HepG2 (cell line): ENCODE measurements at regions not wholly inside any gene's neighbourhood (a gene's known extent, or its start where the extent isn't known, plus 50 kb on each side); places are given as distances from the start of the nearest gene placed in this dataset.

Experiments
- ATAC-seq: fragments of 200-7000 bp; cut with Tn5 transposase; 3 replicates; pipeline ENCODE4 v1.9.1; 2020; ENCODE audit warnings: mild to moderate bottlenecking, moderate library complexity
- BruUV-seq: library from RNA; stranded (reverse); fragments of 400-500 nt; replicated peaks from 2 replicates; lab custom pipeline; 2021; lab: Mats Ljungman, UMichigan
- CTCF ChIA-PET: fragments of 300-600 bp; formaldehyde crosslinking; extraction: SDS; loops from one replicate; lab custom pipeline; 2021; ENCODE audit warnings: low total read pairs, inconsistent platforms, low intra/inter-chr PET ratio; lab: Yijun Ruan, JAX
- POLR2A ChIA-PET: fragments of 350-600 bp; sonication (Branson Sonifier 250); formaldehyde crosslinking; loops from one replicate; lab custom pipeline; 2020; ENCODE audit warnings: antibody characterized with exemption, inconsistent platforms; lab: Yijun Ruan, JAX
- DNase-seq: peaks from one replicate; pipeline ENCODE4 v3.0.0-alpha.2; 2015; ENCODE audit warnings: low spot score
- FAIRE-seq: peaks from 3 replicates; lab custom pipeline; 2011; peaks lifted over from hg19 to GRCh38; lab: Jason Lieb, UNC
- H2AFZ ChIP-seq: one replicate; pipeline ENCODE4 v1.6.1; 2011; ENCODE audit warnings: low read length, inconsistent platforms
- H3K27ac ChIP-seq: fragments of 300-600 bp; 3 replicates; pipeline ENCODE4 v1.8.0; 2011; ENCODE audit warnings: mixed run types, mild to moderate bottlenecking, mixed read lengths, low read length, inconsistent platforms; ENCODE audit not compliant: insufficient read depth; ENCODE audit errors: extremely low read length
- H3K27me3 ChIP-seq, 2 experiments: fragments of 200-600 bp in 1 of 2; 2 replicates in 1 of 2; 3 replicates in 1 of 2; pipeline versions ENCODE4 v1.6.0 to v1.8.0; 2011; ENCODE audit warnings: low read length in 2 of 2, mild to moderate bottlenecking in 2 of 2, moderate library complexity in 2 of 2, inconsistent platforms in 1 of 2; ENCODE audit not compliant: insufficient read depth in 2 of 2, control insufficient read depth in 1 of 2
- H3K36me3 ChIP-seq, 2 experiments: fragments of 200-600 bp in 1 of 2; replicated peaks in 1 of 2; 2 replicates in 1 of 2; 3 replicates in 1 of 2; pipeline versions ENCODE4 v1.5.1 to v1.8.0; 2011; ENCODE audit warnings: low read length in 2 of 2, inconsistent platforms in 1 of 2; ENCODE audit not compliant: insufficient read depth in 2 of 2, control insufficient read depth in 1 of 2
- H3K4me1 ChIP-seq: 2 replicates; pipeline ENCODE4 v1.5.1; 2012; ENCODE audit warnings: low read length, inconsistent platforms; ENCODE audit not compliant: insufficient read depth
- H3K4me2 ChIP-seq: 2 replicates; pipeline ENCODE4 v1.6.0; 2011; ENCODE audit warnings: low read depth, low read length, inconsistent platforms
- H3K4me3 ChIP-seq, 3 experiments: fragments of 200-600 bp in 1 of 3; sonication (generic), shearing (Covaris generic) in 1 of 3; replicated peaks in 1 of 3; 2 replicates each; pipeline ENCODE4 v1.5.1; 2011 to 2016; ENCODE audit warnings: low read length in 3 of 3, inconsistent platforms in 2 of 3, low read depth in 2 of 3, mild to moderate bottlenecking in 2 of 3, control low read depth in 1 of 3, mixed read lengths in 1 of 3; ENCODE audit not compliant: insufficient read depth in 1 of 3
- H3K79me2 ChIP-seq: one replicate; pipeline ENCODE4 v1.6.1; 2011; ENCODE audit warnings: low read length, inconsistent platforms; ENCODE audit not compliant: insufficient read depth
- H3K9ac ChIP-seq: 2 replicates; pipeline ENCODE4 v1.6.0; 2011; ENCODE audit warnings: mild to moderate bottlenecking, low read depth, low read length, inconsistent platforms; ENCODE audit not compliant: insufficient read depth
- H3K9me3 ChIP-seq: 2 replicates; pipeline ENCODE4 v1.5.1; 2012; ENCODE audit warnings: mild to moderate bottlenecking, low read length
- H4K20me1 ChIP-seq: 2 replicates; pipeline ENCODE4 v1.6.0; 2011; ENCODE audit warnings: inconsistent platforms, mild to moderate bottlenecking, low read length, moderate library complexity; ENCODE audit not compliant: insufficient read depth
- DNMT1 ChIP-seq: sonication (generic); formaldehyde crosslinking; IDR thresholded peaks from 2 replicates; pipeline ENCODE4 v1.5.1; 2020; ENCODE audit warnings: mild to moderate bottlenecking, missing genetic modification reagents
- FOXM1 ChIP-seq: sonication (generic); formaldehyde crosslinking; IDR thresholded peaks from 2 replicates; pipeline ENCODE4 v1.5.0; 2020; ENCODE audit warnings: missing genetic modification reagents
- FOXO1 ChIP-seq: sonication (generic); formaldehyde crosslinking; IDR thresholded peaks from 2 replicates; pipeline ENCODE4 v1.4.0; 2020; ENCODE audit warnings: missing genetic modification reagents
- HES4 ChIP-seq: sonication (generic); formaldehyde crosslinking; IDR thresholded peaks from 2 replicates; pipeline ENCODE4 v1.9.0; 2021; ENCODE audit warnings: mild to moderate bottlenecking, missing genetic modification reagents, borderline replicate concordance
- HNRNPL ChIP-seq: fragments of 200-400 bp; formaldehyde crosslinking; IDR thresholded peaks from 2 replicates; pipeline ENCODE4 v1.6.1; 2017; ENCODE audit warnings: mild to moderate bottlenecking, low read depth, low read length
- JUND ChIP-seq: sonication (generic); formaldehyde crosslinking; IDR thresholded peaks from 2 replicates; pipeline ENCODE4 v1.8.0; 2022; ENCODE audit warnings: mild to moderate bottlenecking, missing genetic modification reagents
- MXI1 ChIP-seq: IDR thresholded peaks from 3 replicates; pipeline ENCODE4 v1.6.1; 2012; ENCODE audit warnings: low read depth, low read length, inconsistent platforms, borderline replicate concordance
- STAG1 ChIP-seq: sonication (generic); formaldehyde crosslinking; IDR thresholded peaks from 2 replicates; pipeline ENCODE4 v1.4.0; 2020; ENCODE audit warnings: missing genetic modification reagents
- ZNF382 ChIP-seq: sonication (generic); formaldehyde crosslinking; IDR thresholded peaks from 2 replicates; pipeline ENCODE4 v1.5.0; 2020; ENCODE audit warnings: missing genetic modification reagents, mild to moderate bottlenecking, borderline replicate concordance
- ZNF562 ChIP-seq: sonication (generic); formaldehyde crosslinking; IDR thresholded peaks from 2 replicates; pipeline ENCODE4 v1.8.0; 2022; ENCODE audit warnings: missing genetic modification reagents, borderline replicate concordance
- ZNF703 ChIP-seq: sonication (generic); formaldehyde crosslinking; IDR thresholded peaks from 2 replicates; pipeline ENCODE4 v1.5.1; 2020; ENCODE audit warnings: missing genetic modification reagents, mild to moderate bottlenecking, moderate library complexity, borderline replicate concordance
- ZNF713 ChIP-seq: sonication (generic); formaldehyde crosslinking; IDR thresholded peaks from 2 replicates; pipeline ENCODE4 v1.4.0; 2020; ENCODE audit warnings: mild to moderate bottlenecking, missing genetic modification reagents
- WGBS: methylation state at CpG from one replicate; pipeline ENCODE4 v1.1.6; 2017; ENCODE audit warnings: low lambda C conversion rate; 5-methylcytosine and 5-hydroxymethylcytosine counted together
- in situ Hi-C: cut with HindIII; loops from 2 replicates; pipeline ENCODE4 v1.10.0; 2017; ENCODE audit warnings: low pct_unique_long_range_greater_than_20kb; ENCODE audit not compliant: extremely low pct_ligation_motif_present
- intact Hi-C: fragments of 100-400 bp; cut with micrococcal nuclease; formaldehyde crosslinking; loops from one replicate; pipeline ENCODE4 v1.10.0; 2022; ENCODE audit not compliant: unreplicated experiment
- TF ChIP-seq, protein P1 (sequence below): sonication (generic); formaldehyde crosslinking; IDR thresholded peaks from 2 replicates; pipeline ENCODE4 v1.5.1; 2020; ENCODE audit warnings: mild to moderate bottlenecking, missing genetic modification reagents, borderline replicate concordance
- TF ChIP-seq, protein P2 (sequence below): sonication (generic); formaldehyde crosslinking; IDR thresholded peaks from 2 replicates; pipeline ENCODE4 v1.4.0; 2020; ENCODE audit warnings: mild to moderate bottlenecking, missing genetic modification reagents

DNA sequence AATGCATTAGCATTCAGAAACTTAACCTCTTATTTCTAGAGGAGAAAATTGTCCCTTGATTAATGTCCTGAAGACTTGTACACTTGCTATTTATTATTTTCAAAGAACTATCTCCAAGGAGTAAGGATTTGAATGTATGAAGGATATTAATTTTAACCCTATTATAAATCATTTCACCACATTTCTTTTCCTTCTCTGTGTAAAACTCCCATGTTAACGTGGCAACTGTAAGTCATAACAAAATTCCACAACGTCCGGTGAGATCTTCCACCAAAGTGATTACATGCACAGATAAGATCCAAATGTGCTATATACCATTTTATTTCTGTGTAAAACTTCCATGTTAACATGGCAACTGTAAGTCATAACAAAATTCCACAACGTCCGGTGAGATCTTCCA is 229.1 kb upstream of the ARHGEF26 start:
- 17% methylated on average over 5 of the region's 5 CpGs for WGBS
- Histone ChIP-seq H3K4me3 (no peak overlapping the region), H3K9me3 (no peaks in the 10 kb centered on the region), H4K20me1 (no peaks in the 10 kb centered on the region), H3K36me3 (no peaks in the 10 kb centered on the region), H3K9ac (no peak overlapping the region), H3K27me3 (no peaks in the 10 kb centered on the region), H3K27ac (no peak overlapping the region), H3K4me2 (no peak overlapping the region), H3K4me1 (no peaks in the 10 kb centered on the region), H3K79me2 (no peaks in the 10 kb centered on the region), H2AFZ (no peak overlapping the region)
- POLR2A ChIA-PET: no interaction called here
- FAIRE-seq: no peak
- TF ChIP-seq, protein P1, sequence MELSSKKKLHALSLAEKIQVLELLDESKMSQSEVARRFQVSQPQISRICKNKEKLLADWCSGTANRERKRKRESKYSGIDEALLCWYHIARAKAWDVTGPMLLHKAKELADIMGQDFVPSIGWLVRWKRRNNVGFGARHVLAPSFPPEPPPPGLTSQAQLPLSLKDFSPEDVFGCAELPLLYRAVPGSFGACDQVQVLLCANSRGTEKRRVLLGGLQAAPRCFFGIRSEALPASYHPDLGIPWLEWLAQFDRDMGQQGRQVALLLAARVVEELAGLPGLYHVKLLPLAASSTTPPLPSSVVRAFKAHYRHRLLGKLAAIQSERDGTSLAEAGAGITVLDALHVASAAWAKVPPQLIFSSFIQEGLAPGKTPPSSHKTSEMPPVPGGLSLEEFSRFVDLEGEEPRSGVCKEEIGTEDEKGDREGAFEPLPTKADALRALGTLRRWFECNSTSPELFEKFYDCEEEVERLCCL: no peak
- no peak for TF ChIP-seq ZNF703 (CRISPR knock-in tag)
- TF ChIP-seq STAG1 (CRISPR knock-in tag): no peak
- TF ChIP-seq JUND (CRISPR knock-in tag): no peak
- no peak for TF ChIP-seq HNRNPL
- TF ChIP-seq MXI1: no peak
- no peak for TF ChIP-seq ZNF713 (CRISPR knock-in tag)
- TF ChIP-seq ZNF562: no peak
- no peak for TF ChIP-seq HES4 (CRISPR knock-in tag)
- no peak for TF ChIP-seq FOXO1 (CRISPR knock-in tag)
- TF ChIP-seq, protein P2, sequence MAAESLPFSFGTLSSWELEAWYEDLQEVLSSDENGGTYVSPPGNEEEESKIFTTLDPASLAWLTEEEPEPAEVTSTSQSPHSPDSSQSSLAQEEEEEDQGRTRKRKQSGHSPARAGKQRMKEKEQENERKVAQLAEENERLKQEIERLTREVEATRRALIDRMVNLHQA (CRISPR knock-in tag): no peak
- no peak for TF ChIP-seq DNMT1
- TF ChIP-seq FOXM1: no peak
- TF ChIP-seq ZNF382 (CRISPR knock-in tag): no peak
- CTCF ChIA-PET: no interaction called here
- intact Hi-C loops: no loop called here
- BruUV-seq: no TSS peak
- no peak for DNase-seq
- in situ Hi-C loops: no loop called here
- no peak for ATAC-seq
